H1 (cell line): ENCODE measurements at regions not wholly inside any gene's neighbourhood (a gene's known extent, or its start where the extent isn't known, plus 50 kb on each side); places are given as distances from the start of the nearest gene placed in this dataset.

ENCODE experiments used
- BACH1 ChIP-seq: IDR thresholded peaks from 2 replicates; pipeline ENCODE4 v1.6.1; 2012; ENCODE audit warnings: low read length, improper control_type of control experiment
- CTCF ChIP-seq, 3 experiments: IDR thresholded peaks; 1 replicate in 2 of 3; 2 replicates in 1 of 3; pipeline versions ENCODE4 v1.5.1 to v1.6.1; 2011; ENCODE audit warnings: low read length in 3 of 3, mild to moderate bottlenecking in 3 of 3, inconsistent platforms in 2 of 3, low read depth in 1 of 3, moderate library complexity in 1 of 3; ENCODE audit not compliant: insufficient read depth in 1 of 3; ENCODE audit errors: control extremely low read depth in 1 of 3
- GTF2F1 ChIP-seq: IDR thresholded peaks from 2 replicates; pipeline ENCODE4 v1.6.1; 2012; ENCODE audit warnings: low read depth, low read length, improper control_type of control experiment, borderline replicate concordance

- no peak for TF ChIP-seq GTF2F1
- no peak for TF ChIP-seq CTCF (IDR thresholded peaks at IDR 0.05; ENCODE audit: control extremely low read depth in 1 of 3, insufficient read depth in 1 of 3, low read depth in 1 of 3, low read length in 3 of 3)
- no peak for TF ChIP-seq BACH1
Observed at GRCh38 chr17:62880120-62880519, 72.0 kb upstream of the MARCHF10 start (continued).
